ENCODE measurements at regions not wholly inside any gene's neighbourhood (a gene's known extent, or its start where the extent isn't known, plus 50 kb on each side); places are given as distances from the start of the nearest gene placed in this dataset.

GRCh38 chrX:40262157-40263013 lies 164.6 kb upstream of the BCOR start:
- H3K27me3 ChIP-seq, result no peaks in the 10 kb centered on the region
- H3K36me3 ChIP-seq (ENCODE audit: low read depth, missing control alignments), result no peaks in the 10 kb centered on the region
- H3K9me3 ChIP-seq, result no peaks in the 10 kb centered on the region
- 48 to 55% methylated on average over 8 to 10 of the region's 13 CpGs for WGBS, 2 donors
- no peaks in the 10 kb centered on the region for H3K4me1 ChIP-seq
- H3K4me3 ChIP-seq, result no peak overlapping the region
- H3K27ac ChIP-seq, result no peak overlapping the region
- intact Hi-C loops (cut with DNase I; ENCODE audit: low total_unique reads), result loop anchor here (10.0 kb wide), 1 partner anchor 88 kb away; no protein-coding TSS in a partner anchor
- peak; percentile 32 for DNase-seq
- no peak for TF ChIP-seq CTCF (IDR thresholded peaks at IDR 0.05)
- TF ChIP-seq POLR2A (IDR thresholded peaks at IDR 0.05), result no peak

DNA sequence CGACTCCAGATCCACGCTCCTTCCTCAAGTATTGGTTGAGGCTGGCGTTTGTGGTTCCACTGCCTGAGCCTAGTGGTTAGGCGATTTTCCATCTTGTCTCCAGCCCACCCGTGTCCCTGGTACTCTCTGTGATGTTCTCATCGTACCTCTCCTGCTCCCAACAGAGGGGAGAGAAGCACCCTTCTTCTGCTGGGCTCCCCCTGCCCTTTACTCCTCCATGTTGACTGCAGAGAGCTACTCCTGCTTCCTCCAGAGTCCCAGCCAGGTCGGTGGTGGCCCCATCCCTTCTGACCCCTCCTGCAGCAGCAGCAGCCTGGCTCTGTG lies 164.0 kb upstream of the BCOR start:
- no peaks in the 10 kb centered on the region for H3K27me3 ChIP-seq
- no peak for DNase-seq
- H3K27ac ChIP-seq, result no peak overlapping the region
- H3K36me3 ChIP-seq (ENCODE audit: low read depth, missing control alignments), result no peaks in the 10 kb centered on the region
- TF ChIP-seq POLR2A (IDR thresholded peaks at IDR 0.05) (no peak), CTCF (IDR thresholded peaks at IDR 0.05) (no peak)
- H3K9me3 ChIP-seq, result no peaks in the 10 kb centered on the region
- intact Hi-C loops (cut with DNase I; ENCODE audit: low total_unique reads), result loop anchor here (10.0 kb wide), 1 partner anchor 87 kb away; no protein-coding TSS in a partner anchor
- no peak overlapping the region for H3K4me3 ChIP-seq
- no peaks in the 10 kb centered on the region for H3K4me1 ChIP-seq
- WGBS, 2 donors, result 76 to 84% methylated on average over 6 to 7 of the region's 7 CpGs

DNA sequence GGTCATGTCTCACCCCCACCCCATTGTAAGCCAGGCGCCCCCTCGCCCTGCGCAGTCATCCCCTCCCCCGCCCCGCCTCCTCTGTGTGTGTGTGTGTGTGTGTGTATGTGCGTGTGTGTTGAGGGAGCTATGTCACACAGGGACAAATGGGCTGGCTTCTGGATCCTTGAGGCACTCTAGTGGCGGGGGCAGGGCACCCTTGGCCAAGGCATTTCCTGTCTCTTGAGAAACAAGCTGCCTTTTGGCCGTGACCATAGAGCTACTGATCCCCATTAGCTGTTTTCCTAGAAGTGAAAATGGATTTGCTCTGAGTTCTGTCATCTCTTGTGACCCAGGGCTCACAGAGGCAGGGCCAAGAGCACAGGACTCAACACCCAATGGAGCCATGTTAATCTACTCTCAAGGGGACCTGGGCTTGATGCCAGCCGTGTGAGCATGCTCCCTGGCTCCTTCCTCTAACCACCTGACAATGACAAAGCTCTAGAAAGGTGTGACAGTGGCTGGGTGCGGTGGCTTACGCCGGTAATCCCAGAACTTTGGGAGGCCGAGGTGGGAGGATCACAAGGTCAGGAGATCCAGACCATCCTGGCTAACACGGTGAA lies 162.5 kb upstream of the BCOR start:
- no peak for DNase-seq
- no peaks in the 10 kb centered on the region for H3K4me1 ChIP-seq
- H3K36me3 ChIP-seq (ENCODE audit: low read depth, missing control alignments), result no peaks in the 10 kb centered on the region
- no peak overlapping the region for H3K27ac ChIP-seq
- intact Hi-C loops (cut with DNase I; ENCODE audit: low total_unique reads), result loop anchor here (10.0 kb wide), 1 partner anchor 85 kb away; no protein-coding TSS in a partner anchor
- 93 to 95% methylated on average over 3 to 9 of the region's 14 CpGs for WGBS, 2 donors
- no peak for TF ChIP-seq POLR2A (IDR thresholded peaks at IDR 0.05)
- TF ChIP-seq CTCF (IDR thresholded peaks at IDR 0.05), result no peak
- H3K4me3 ChIP-seq, result no peak overlapping the region
- H3K27me3 ChIP-seq, result no peaks in the 10 kb centered on the region
- no peaks in the 10 kb centered on the region for H3K9me3 ChIP-seq

GRCh38 chrX:40258909-40259308 lies 161.2 kb upstream of the BCOR start:
- no peaks in the 10 kb centered on the region for H3K36me3 ChIP-seq (ENCODE audit: low read depth, missing control alignments)
- WGBS, 2 donors, result 96% methylated on average over 6 of the region's 6 CpGs; no CpG with 5 or more reads in 1 of the 2 donors

More at GRCh38 chrX:40258909-40259308, 161.2 kb upstream of the BCOR start:
- TF ChIP-seq CTCF (IDR thresholded peaks at IDR 0.05) (no peak), POLR2A (IDR thresholded peaks at IDR 0.05) (no peak)
- Histone ChIP-seq H3K27me3 (no peaks in the 10 kb centered on the region), H3K4me1 (no peaks in the 10 kb centered on the region), H3K27ac (no peak overlapping the region), H3K4me3 (no peak overlapping the region), H3K9me3 (no peaks in the 10 kb centered on the region)
- intact Hi-C loops (cut with DNase I; ENCODE audit: low total_unique reads), result no loop called here
- DNase-seq, result no peak

Measured in testis (tissue), 2 donors.